HG02623 (cell line): ENCODE measurements at regions not wholly inside any gene's neighbourhood (a gene's known extent, or its start where the extent isn't known, plus 50 kb on each side); places are given as distances from the start of the nearest gene placed in this dataset.

Experiments
- ATAC-seq: cut with Tn5 transposase; IDR thresholded peaks from one replicate; pipeline ENCODE4 v1.9.1; 2021; ENCODE audit warnings: moderate library complexity; ENCODE audit not compliant: unreplicated experiment

GRCh38 chr6:93083337-93084230, 335.8 kb downstream of the EPHA7 start:
- no peak for ATAC-seq

GRCh38 chr6:93081901-93082300, 337.5 kb downstream of the EPHA7 start:
- no peak for ATAC-seq

GRCh38 chr6:93079061-93079460, 340.3 kb downstream of the EPHA7 start:
- ATAC-seq: no peak

- ATAC-seq: no peak
Measured at GRCh38 chr6:93073811-93074210, 345.5 kb downstream of the EPHA7 start.

- ATAC-seq: no peak
Measured at GRCh38 chr6:93069856-93070255, 349.5 kb downstream of the EPHA7 start.

GRCh38 chr6:93059911-93060310, 359.4 kb downstream of the EPHA7 start:
- ATAC-seq: no peak

GRCh38 chr6:93057584-93057983, 361.8 kb downstream of the EPHA7 start:
- ATAC-seq: no peak

- ATAC-seq: no peak
Measured at GRCh38 chr6:93048381-93048780, 371.0 kb downstream of the EPHA7 start.

GRCh38 chr6:93047033-93047432, 372.3 kb downstream of the EPHA7 start:
- ATAC-seq: no peak

- no peak for ATAC-seq
Measured at GRCh38 chr6:93045156-93045555, 374.2 kb downstream of the EPHA7 start.

- no peak for ATAC-seq
Measured at GRCh38 chr6:93040375-93040774, 379.0 kb downstream of the EPHA7 start.

- no peak for ATAC-seq
Measured at GRCh38 chr6:93036835-93037234, 382.5 kb downstream of the EPHA7 start.

- no peak for ATAC-seq
Measured at GRCh38 chr6:93035756-93036155, 383.6 kb downstream of the EPHA7 start.

- ATAC-seq: no peak
Measured at GRCh38 chr6:93021235-93021915, 398.0 kb downstream of the EPHA7 start.

GRCh38 chr6:93017626-93018025, 401.7 kb downstream of the EPHA7 start:
- no peak for ATAC-seq

GRCh38 chr6:93017213-93017612, 402.1 kb downstream of the EPHA7 start:
- no peak for ATAC-seq

GRCh38 chr6:93013054-93013453, 406.3 kb downstream of the EPHA7 start:
- ATAC-seq: no peak

- no peak for ATAC-seq
Measured at GRCh38 chr6:93008375-93008774, 411.0 kb downstream of the EPHA7 start.

- ATAC-seq: no peak
Measured at GRCh38 chr6:92989656-92990055, 429.7 kb downstream of the EPHA7 start.

GRCh38 chr6:92979281-92979680, 440.1 kb downstream of the EPHA7 start:
- ATAC-seq: no peak

- ATAC-seq: no peak
Measured at GRCh38 chr6:92977018-92977417, 442.3 kb downstream of the EPHA7 start.

- no peak for ATAC-seq
Measured at GRCh38 chr6:92967362-92967761, 452.0 kb downstream of the EPHA7 start.
